D721Med (cell line): ENCODE measurements at regions not wholly inside any gene's neighbourhood (a gene's known extent, or its start where the extent isn't known, plus 50 kb on each side); places are given as distances from the start of the nearest gene placed in this dataset.

Source experiments
- DNase-seq: peaks from one replicate; pipeline ENCODE4 v3.0.0; 2011; ENCODE audit warnings: low spot score; ENCODE audit not compliant: insufficient read length
- FAIRE-seq: peaks from 2 replicates; lab custom pipeline; 2011; peaks lifted over from hg19 to GRCh38; lab: Jason Lieb, UNC
- CTCF ChIP-seq: IDR thresholded peaks from 2 replicates; pipeline ENCODE4 v1.5.1; 2012; ENCODE audit warnings: mild to moderate bottlenecking, control low read depth; ENCODE audit not compliant: insufficient read depth; ENCODE audit errors: missing control alignments

- TF ChIP-seq CTCF: no peak
- FAIRE-seq (no peak), DNase-seq (no peak)
Measured at GRCh38 chr20:11976966-11977365, 59.3 kb downstream of the BTBD3 start.

GRCh38 chr20:11978496-11978895 is 60.8 kb downstream of the BTBD3 start:
- DNase-seq (no peak), FAIRE-seq (no peak)
- TF ChIP-seq CTCF: no peak

GRCh38 chr20:11979306-11979990 is 61.8 kb downstream of the BTBD3 start:
- DNase-seq (no peak), FAIRE-seq (no peak)
- TF ChIP-seq CTCF: no peak

GRCh38 chr20:11980263-11980662 is 62.6 kb downstream of the BTBD3 start:
- DNase-seq: no peak
- TF ChIP-seq CTCF: no peak
- FAIRE-seq: no peak

- no peak for TF ChIP-seq CTCF
- FAIRE-seq: no peak
- DNase-seq: no peak
Measured at GRCh38 chr20:11981366-11981947, 63.8 kb downstream of the BTBD3 start.

- TF ChIP-seq CTCF: no peak
- DNase-seq (no peak), FAIRE-seq (no peak)
Measured at GRCh38 chr20:11982289-11982954, 64.7 kb downstream of the BTBD3 start.
